NCI-H2196 (cell line): ENCODE measurements at regions not wholly inside any gene's neighbourhood (a gene's known extent, or its start where the extent isn't known, plus 50 kb on each side); places are given as distances from the start of the nearest gene placed in this dataset.

Experiments used
- DNase-seq: peaks from one replicate; lab custom pipeline; 2025; ENCODE audit not compliant: unreplicated experiment; lab: John Stamatoyannopoulos, UW

- no peak for DNase-seq
Measured at GRCh38 chr21:32881458-32881857, 109.9 kb upstream of the PAXBP1 start.

GRCh38 chr21:32884062-32884461, 112.5 kb upstream of the PAXBP1 start:
- no peak for DNase-seq

GRCh38 chr21:32886339-32886738, 114.8 kb upstream of the PAXBP1 start:
- no peak for DNase-seq

- no peak for DNase-seq
Measured at GRCh38 chr21:32887026-32887425, 115.5 kb upstream of the PAXBP1 start.

- no peak for DNase-seq
Measured at GRCh38 chr21:32888971-32889370, 117.4 kb upstream of the PAXBP1 start.

- no peak for DNase-seq
Measured at GRCh38 chr21:32889596-32889995, 118.0 kb upstream of the PAXBP1 start.

GRCh38 chr21:32894321-32894720, 122.8 kb upstream of the PAXBP1 start:
- no peak for DNase-seq

GRCh38 chr21:32900814-32901213, 124.9 kb upstream of the OLIG2 start:
- no peak for DNase-seq

- no peak for DNase-seq
Measured at GRCh38 chr21:32907521-32907920, 118.2 kb upstream of the OLIG2 start.

- no peak for DNase-seq
Measured at GRCh38 chr21:32908534-32908933, 117.2 kb upstream of the OLIG2 start.

GRCh38 chr21:32909393-32909792, 116.3 kb upstream of the OLIG2 start:
- DNase-seq = no peak

- no peak for DNase-seq
Measured at GRCh38 chr21:32914424-32915039, 111.2 kb upstream of the OLIG2 start.

- no peak for DNase-seq
Measured at GRCh38 chr21:32915099-32915498, 110.6 kb upstream of the OLIG2 start.

GRCh38 chr21:32916088-32916487, 109.6 kb upstream of the OLIG2 start:
- no peak for DNase-seq

GRCh38 chr21:32916522-32917099, 109.1 kb upstream of the OLIG2 start:
- no peak for DNase-seq

GRCh38 chr21:32917362-32918135, 108.2 kb upstream of the OLIG2 start:
- no peak for DNase-seq

- DNase-seq = no peak
Measured at GRCh38 chr21:32918478-32919120, 107.1 kb upstream of the OLIG2 start.

- no peak for DNase-seq
Measured at GRCh38 chr21:32920474-32920873, 105.3 kb upstream of the OLIG2 start.

GRCh38 chr21:32921632-32922230, 104.0 kb upstream of the OLIG2 start:
- DNase-seq = peak; percentile 11

GRCh38 chr21:32925098-32925497, 100.6 kb upstream of the OLIG2 start:
- DNase-seq = no peak

- DNase-seq = no peak
Measured at GRCh38 chr21:32929633-32930038, 96.1 kb upstream of the OLIG2 start.
